ENCODE measurements at regions not wholly inside any gene's neighbourhood (a gene's known extent, or its start where the extent isn't known, plus 50 kb on each side); places are given as distances from the start of the nearest gene placed in this dataset.

GRCh38 chr3:176765382-176765900, 431.8 kb downstream of the TBL1XR1 start:
- Histone ChIP-seq H3K4me2 (no peak overlapping the region), H3K27me3 (ENCODE audit: insufficient read depth, low read depth) (no peaks in the 10 kb centered on the region), H3K9me2 (ENCODE audit: insufficient read depth) (no peaks in the 10 kb centered on the region), H3K4me1 (replicated peaks; ENCODE audit: insufficient read depth) (peaks cover 21% of the 10 kb centered on the region), H3K4me3 (no peak overlapping the region), H3K79me2 (ENCODE audit: low read depth) (no peaks in the 10 kb centered on the region), H2AFZ (no peak overlapping the region), H3K36me3 (ENCODE audit: low read depth) (no peaks in the 10 kb centered on the region), H3K27ac (no peak overlapping the region), H4K20me1 (ENCODE audit: insufficient read depth) (no peaks in the 10 kb centered on the region), H3K9me3 (ENCODE audit: insufficient read depth, low read depth) (peaks cover 12% of the 10 kb centered on the region), H3F3A (ENCODE audit: insufficient read depth, low read depth) (peaks cover 10% of the 10 kb centered on the region; the same call in 1 of the 2 replicates)
- intact Hi-C loops (cut with micrococcal nuclease; ENCODE audit: unreplicated experiment) = loop anchor here (5.0 kb wide), 2 partner anchors 107 to 432 kb away; partner anchors contain the start of gene TBL1XR1
- ChIA-PET CTCF (no interaction called here), POLR2A (ENCODE audit: unreplicated experiment) (no interaction called here)
- TF ChIP-seq CTCF (conservative IDR thresholded peaks at IDR 0.05) (no peak), EZH2 (IDR thresholded peaks at IDR 0.05; ENCODE audit: low read depth) (no peak)
- no peak for DNase-seq
- no TSS peak for BruUV-seq (replicated peaks)

- no peaks in the 10 kb centered on the region for H3K36me3 ChIP-seq (ENCODE audit: low read depth)
- H4K20me1 ChIP-seq (ENCODE audit: insufficient read depth) = no peaks in the 10 kb centered on the region
- H2AFZ ChIP-seq = no peak overlapping the region
- no peaks in the 10 kb centered on the region for H3K27me3 ChIP-seq (ENCODE audit: insufficient read depth, low read depth)
- H3K4me2 ChIP-seq = no peak overlapping the region
- ChIA-PET POLR2A (ENCODE audit: unreplicated experiment) (no interaction called here), CTCF (no interaction called here)
- H3K4me1 ChIP-seq (replicated peaks; ENCODE audit: insufficient read depth) = no peaks in the 10 kb centered on the region
- no peaks in the 10 kb centered on the region; the same call in 1 of the 2 replicates for H3F3A ChIP-seq (ENCODE audit: insufficient read depth, low read depth)
- H3K4me3 ChIP-seq = no peak overlapping the region
- no peak overlapping the region for H3K27ac ChIP-seq
- peaks cover 8% of the 10 kb centered on the region; the same call in 1 of the 2 replicates for H3K9me3 ChIP-seq (ENCODE audit: insufficient read depth, low read depth)
- TF ChIP-seq CTCF (conservative IDR thresholded peaks at IDR 0.05) (no peak), EZH2 (IDR thresholded peaks at IDR 0.05; ENCODE audit: low read depth) (no peak)
- intact Hi-C loops (cut with micrococcal nuclease; ENCODE audit: unreplicated experiment) = no loop called here
- DNase-seq = peak in 1 of 2 experiments; percentile 35
- 0 out of 2 replicates have a peak, but pooled peaks cover 6% of the 10 kb centered on the region for H3K9me2 ChIP-seq (ENCODE audit: insufficient read depth)
- H3K79me2 ChIP-seq (ENCODE audit: low read depth) = no peaks in the 10 kb centered on the region
- BruUV-seq (replicated peaks) = no TSS peak
These were observed 437.3 kb downstream of the TBL1XR1 start for GRCh38 chr3:176759815-176760506.

GRCh38 chr3:176757429-176757828, 439.9 kb downstream of the TBL1XR1 start:
- intact Hi-C loops (cut with micrococcal nuclease; ENCODE audit: unreplicated experiment) = no loop called here
- no TSS peak for BruUV-seq (replicated peaks)
- TF ChIP-seq EZH2 (IDR thresholded peaks at IDR 0.05; ENCODE audit: low read depth) (no peak), CTCF (conservative IDR thresholded peaks at IDR 0.05) (no peak)

More at GRCh38 chr3:176757429-176757828, 439.9 kb downstream of the TBL1XR1 start:
- Histone ChIP-seq H3K4me2 (0 out of 2 replicates have a peak overlapping the region, but pooled peaks have one; percentile 4), H3K79me2 (ENCODE audit: low read depth) (no peaks in the 10 kb centered on the region), H3K9me3 (ENCODE audit: insufficient read depth, low read depth) (0 out of 2 replicates have a peak, but pooled peaks cover under 1% of the 10 kb centered on the region), H2AFZ (peak overlapping the region; percentile 62; the same call in 1 of the 2 replicates), H3K36me3 (ENCODE audit: low read depth) (no peaks in the 10 kb centered on the region), H3K9me2 (ENCODE audit: insufficient read depth) (0 out of 2 replicates have a peak, but pooled peaks cover 6% of the 10 kb centered on the region), H3K27me3 (ENCODE audit: insufficient read depth, low read depth) (no peaks in the 10 kb centered on the region), H3K27ac (no peak overlapping the region), H4K20me1 (ENCODE audit: insufficient read depth) (no peaks in the 10 kb centered on the region), H3F3A (ENCODE audit: insufficient read depth, low read depth) (no peaks in the 10 kb centered on the region; the same call in 1 of the 2 replicates), H3K4me1 (replicated peaks; ENCODE audit: insufficient read depth) (no peaks in the 10 kb centered on the region), H3K4me3 (no peak overlapping the region)
- no peak for DNase-seq
- ChIA-PET POLR2A (ENCODE audit: unreplicated experiment) (no interaction called here), CTCF (no interaction called here)

All from PC-9 (cell line).